SK-N-SH (cell line): ENCODE measurements at regions not wholly inside any gene's neighbourhood (a gene's known extent, or its start where the extent isn't known, plus 50 kb on each side); places are given as distances from the start of the nearest gene placed in this dataset.

Experiments
- ELF1 ChIP-seq: IDR thresholded peaks from 2 replicates; pipeline ENCODE4 v1.4.0; 2012
- EP300 ChIP-seq, 2 experiments: IDR thresholded peaks; 2 replicates each; pipeline versions ENCODE4 v1.4.0 to v1.6.1; 2012; ENCODE audit warnings: borderline replicate concordance in 1 of 2, low read depth in 1 of 2, low read length in 1 of 2
- FOXM1 ChIP-seq: IDR thresholded peaks from 2 replicates; pipeline ENCODE4 v1.4.0; 2012; ENCODE audit warnings: low read depth, mild to moderate bottlenecking
- POLR2AphosphoS5 ChIP-seq: IDR thresholded peaks from 2 replicates; pipeline ENCODE4 v1.6.1; 2012; ENCODE audit warnings: low read depth, low read length
- RAD21 ChIP-seq: IDR thresholded peaks from 2 replicates; pipeline ENCODE4 v1.6.1; 2012; ENCODE audit warnings: mild to moderate bottlenecking, low read length
- RFX5 ChIP-seq: IDR thresholded peaks from 2 replicates; pipeline ENCODE4 v1.6.1; 2012; ENCODE audit warnings: mild to moderate bottlenecking, improper control_type of control experiment, low read length
- TAF1 ChIP-seq: IDR thresholded peaks from 2 replicates; pipeline ENCODE4 v1.6.1; 2012; ENCODE audit warnings: low read depth, mild to moderate bottlenecking, low read length, moderate library complexity, borderline replicate concordance
- TCF12 ChIP-seq: IDR thresholded peaks from 2 replicates; pipeline ENCODE4 v1.4.0; 2012
- YY1 ChIP-seq: IDR thresholded peaks from 2 replicates; pipeline ENCODE4 v1.4.0; 2012; ENCODE audit warnings: low read depth, mild to moderate bottlenecking
- TF ChIP-seq, protein P1 (sequence below): fragments of 200-600 bp; sonication (generic); IDR thresholded peaks from 2 replicates; pipeline ENCODE4 v1.6.1; 2017; ENCODE audit warnings: antibody characterized with exemption, mild to moderate bottlenecking, moderate library complexity
- TF ChIP-seq, protein P2 (sequence below): IDR thresholded peaks from 2 replicates; pipeline ENCODE4; 2012
- TF ChIP-seq, protein P3 (sequence below): IDR thresholded peaks from 2 replicates; pipeline ENCODE4 v1.4.0; 2012; ENCODE audit warnings: low read depth, borderline replicate concordance
- TF ChIP-seq, protein P4 (sequence below): IDR thresholded peaks from 2 replicates; pipeline ENCODE4 v1.4.0; 2012; ENCODE audit warnings: low read depth

DNA sequence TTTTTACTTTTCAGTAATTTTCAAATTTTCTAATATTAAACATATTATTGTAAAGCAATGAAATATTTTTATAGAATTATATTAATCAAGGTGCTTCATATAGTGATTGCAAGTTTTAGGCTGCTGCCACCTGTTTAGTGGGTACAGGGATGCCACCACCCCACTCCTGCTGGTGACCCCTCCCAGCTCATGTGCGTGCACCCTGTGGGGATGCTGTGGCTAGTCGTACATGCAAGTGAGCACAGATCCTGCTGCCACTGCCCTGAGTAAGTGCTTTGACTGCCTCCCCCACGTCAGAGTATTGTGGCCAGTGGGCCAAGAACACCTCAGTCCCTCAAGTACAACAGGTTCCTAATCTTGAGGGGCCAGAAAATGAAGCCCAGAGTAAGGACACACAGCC lies 320.1 kb upstream of the DDI1 start:
- TF ChIP-seq RFX5 (no peak), TCF12 (no peak), ELF1 (no peak), FOXM1 (no peak), EP300 (IDR thresholded peaks at IDR 0.05; ENCODE audit: borderline replicate concordance in 1 of 2, low read depth in 1 of 2, low read length in 1 of 2) (no peak), POLR2AphosphoS5 (no peak), TAF1 (no peak), YY1 (no peak), RAD21 (no peak)
- TF ChIP-seq, protein P1, sequence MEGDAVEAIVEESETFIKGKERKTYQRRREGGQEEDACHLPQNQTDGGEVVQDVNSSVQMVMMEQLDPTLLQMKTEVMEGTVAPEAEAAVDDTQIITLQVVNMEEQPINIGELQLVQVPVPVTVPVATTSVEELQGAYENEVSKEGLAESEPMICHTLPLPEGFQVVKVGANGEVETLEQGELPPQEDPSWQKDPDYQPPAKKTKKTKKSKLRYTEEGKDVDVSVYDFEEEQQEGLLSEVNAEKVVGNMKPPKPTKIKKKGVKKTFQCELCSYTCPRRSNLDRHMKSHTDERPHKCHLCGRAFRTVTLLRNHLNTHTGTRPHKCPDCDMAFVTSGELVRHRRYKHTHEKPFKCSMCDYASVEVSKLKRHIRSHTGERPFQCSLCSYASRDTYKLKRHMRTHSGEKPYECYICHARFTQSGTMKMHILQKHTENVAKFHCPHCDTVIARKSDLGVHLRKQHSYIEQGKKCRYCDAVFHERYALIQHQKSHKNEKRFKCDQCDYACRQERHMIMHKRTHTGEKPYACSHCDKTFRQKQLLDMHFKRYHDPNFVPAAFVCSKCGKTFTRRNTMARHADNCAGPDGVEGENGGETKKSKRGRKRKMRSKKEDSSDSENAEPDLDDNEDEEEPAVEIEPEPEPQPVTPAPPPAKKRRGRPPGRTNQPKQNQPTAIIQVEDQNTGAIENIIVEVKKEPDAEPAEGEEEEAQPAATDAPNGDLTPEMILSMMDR, result no peak
- TF ChIP-seq, protein P2, sequence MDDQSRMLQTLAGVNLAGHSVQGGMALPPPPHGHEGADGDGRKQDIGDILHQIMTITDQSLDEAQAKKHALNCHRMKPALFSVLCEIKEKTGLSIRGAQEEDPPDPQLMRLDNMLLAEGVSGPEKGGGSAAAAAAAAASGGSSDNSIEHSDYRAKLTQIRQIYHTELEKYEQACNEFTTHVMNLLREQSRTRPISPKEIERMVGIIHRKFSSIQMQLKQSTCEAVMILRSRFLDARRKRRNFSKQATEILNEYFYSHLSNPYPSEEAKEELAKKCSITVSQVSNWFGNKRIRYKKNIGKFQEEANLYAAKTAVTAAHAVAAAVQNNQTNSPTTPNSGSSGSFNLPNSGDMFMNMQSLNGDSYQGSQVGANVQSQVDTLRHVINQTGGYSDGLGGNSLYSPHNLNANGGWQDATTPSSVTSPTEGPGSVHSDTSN, result no peak
- TF ChIP-seq, protein P3, sequence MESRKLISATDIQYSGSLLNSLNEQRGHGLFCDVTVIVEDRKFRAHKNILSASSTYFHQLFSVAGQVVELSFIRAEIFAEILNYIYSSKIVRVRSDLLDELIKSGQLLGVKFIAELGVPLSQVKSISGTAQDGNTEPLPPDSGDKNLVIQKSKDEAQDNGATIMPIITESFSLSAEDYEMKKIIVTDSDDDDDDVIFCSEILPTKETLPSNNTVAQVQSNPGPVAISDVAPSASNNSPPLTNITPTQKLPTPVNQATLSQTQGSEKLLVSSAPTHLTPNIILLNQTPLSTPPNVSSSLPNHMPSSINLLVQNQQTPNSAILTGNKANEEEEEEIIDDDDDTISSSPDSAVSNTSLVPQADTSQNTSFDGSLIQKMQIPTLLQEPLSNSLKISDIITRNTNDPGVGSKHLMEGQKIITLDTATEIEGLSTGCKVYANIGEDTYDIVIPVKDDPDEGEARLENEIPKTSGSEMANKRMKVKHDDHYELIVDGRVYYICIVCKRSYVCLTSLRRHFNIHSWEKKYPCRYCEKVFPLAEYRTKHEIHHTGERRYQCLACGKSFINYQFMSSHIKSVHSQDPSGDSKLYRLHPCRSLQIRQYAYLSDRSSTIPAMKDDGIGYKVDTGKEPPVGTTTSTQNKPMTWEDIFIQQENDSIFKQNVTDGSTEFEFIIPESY, result no peak
- TF ChIP-seq, protein P4, sequence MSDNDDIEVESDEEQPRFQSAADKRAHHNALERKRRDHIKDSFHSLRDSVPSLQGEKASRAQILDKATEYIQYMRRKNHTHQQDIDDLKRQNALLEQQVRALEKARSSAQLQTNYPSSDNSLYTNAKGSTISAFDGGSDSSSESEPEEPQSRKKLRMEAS, result no peak
